HepG2 (cell line): ENCODE measurements at regions not wholly inside any gene's neighbourhood (a gene's known extent, or its start where the extent isn't known, plus 50 kb on each side); places are given as distances from the start of the nearest gene placed in this dataset.

Experiments used
- CEBPB ChIP-seq: IDR thresholded peaks from 2 replicates; pipeline ENCODE4 v1.6.1; 2011; ENCODE audit warnings: low read depth, low read length, improper control_type of control experiment, borderline replicate concordance
- E2F2 ChIP-seq: sonication (generic); formaldehyde crosslinking; IDR thresholded peaks from 2 replicates; pipeline ENCODE4 v1.4.0; 2020; ENCODE audit warnings: missing genetic modification reagents, borderline replicate concordance
- ELF1 ChIP-seq: sonication (generic); formaldehyde crosslinking; IDR thresholded peaks from 2 replicates; pipeline ENCODE4 v1.4.0; 2020; ENCODE audit warnings: missing genetic modification reagents
- FOXM1 ChIP-seq: sonication (generic); formaldehyde crosslinking; IDR thresholded peaks from 2 replicates; pipeline ENCODE4 v1.5.0; 2020; ENCODE audit warnings: missing genetic modification reagents
- KDM2A ChIP-seq: sonication (generic); formaldehyde crosslinking; IDR thresholded peaks from 2 replicates; pipeline ENCODE4 v1.4.0; 2020; ENCODE audit warnings: low read depth, missing genetic modification reagents, borderline replicate concordance
- LRRFIP1 ChIP-seq: sonication (generic); formaldehyde crosslinking; conservative IDR thresholded peaks from 2 replicates; pipeline ENCODE4 v1.4.0; 2020; ENCODE audit warnings: missing genetic modification reagents
- MIXL1 ChIP-seq: IDR thresholded peaks from 2 replicates; pipeline ENCODE4 v1.6.1; 2016
- MXD1 ChIP-seq: sonication (generic); formaldehyde crosslinking; IDR thresholded peaks from 2 replicates; pipeline ENCODE4 v1.4.0; 2020; ENCODE audit warnings: mild to moderate bottlenecking, missing genetic modification reagents
- NFYB ChIP-seq: sonication (generic); formaldehyde crosslinking; IDR thresholded peaks from 2 replicates; pipeline ENCODE4 v1.4.0; 2020; ENCODE audit warnings: missing genetic modification reagents
- NR2F2 ChIP-seq: IDR thresholded peaks from 2 replicates; pipeline ENCODE4 v1.6.1; 2012; ENCODE audit warnings: low read depth, inconsistent platforms, borderline replicate concordance
- RNF2 ChIP-seq: fragments of 450-650 bp; conservative IDR thresholded peaks from 2 replicates; pipeline ENCODE4 v1.6.1; 2016; ENCODE audit warnings: low read depth
- SMAD1 ChIP-seq: sonication (generic); formaldehyde crosslinking; IDR thresholded peaks from 2 replicates; pipeline ENCODE4 v1.4.0; 2020; ENCODE audit warnings: missing genetic modification reagents, low read depth, mild to moderate bottlenecking, borderline replicate concordance
- ZBTB38 ChIP-seq: sonication (generic); formaldehyde crosslinking; IDR thresholded peaks from 2 replicates; pipeline ENCODE4 v1.5.1; 2020; ENCODE audit warnings: mild to moderate bottlenecking, missing genetic modification reagents
- ZMAT5 ChIP-seq: sonication (generic); formaldehyde crosslinking; IDR thresholded peaks from 2 replicates; pipeline ENCODE4 v1.5.0; 2020; ENCODE audit warnings: mild to moderate bottlenecking, low read depth, missing genetic modification reagents, borderline replicate concordance
- ZNF142 ChIP-seq: sonication (generic); formaldehyde crosslinking; IDR thresholded peaks from 2 replicates; pipeline ENCODE4 v1.4.0; 2020; ENCODE audit warnings: missing genetic modification reagents
- ZNF251 ChIP-seq: sonication (generic); formaldehyde crosslinking; IDR thresholded peaks from 2 replicates; pipeline ENCODE4 v1.9.0; 2021; ENCODE audit warnings: mild to moderate bottlenecking, missing genetic modification reagents
- ZNF317 ChIP-seq: sonication (generic); formaldehyde crosslinking; IDR thresholded peaks from 2 replicates; pipeline ENCODE4 v1.5.0; 2020; ENCODE audit warnings: mild to moderate bottlenecking, missing genetic modification reagents
- ZNF333 ChIP-seq: sonication (generic); formaldehyde crosslinking; IDR thresholded peaks from 2 replicates; pipeline ENCODE4 v1.4.0; 2020; ENCODE audit warnings: mild to moderate bottlenecking, missing genetic modification reagents, borderline replicate concordance
- ZNF547 ChIP-seq: sonication (generic); formaldehyde crosslinking; IDR thresholded peaks from 2 replicates; pipeline ENCODE4 v1.5.1; 2020; ENCODE audit warnings: mild to moderate bottlenecking, missing genetic modification reagents
- ZNF552 ChIP-seq: sonication (generic); formaldehyde crosslinking; IDR thresholded peaks from 2 replicates; pipeline ENCODE4 v1.9.0; 2022; ENCODE audit warnings: missing genetic modification reagents, mild to moderate bottlenecking, borderline replicate concordance
- ZNF556 ChIP-seq: sonication (generic); formaldehyde crosslinking; IDR thresholded peaks from 2 replicates; pipeline ENCODE4 v1.4.0; 2020; ENCODE audit warnings: mild to moderate bottlenecking, missing genetic modification reagents, borderline replicate concordance

- no peak for TF ChIP-seq ZBTB38 (CRISPR knock-in tag)
- no peak for TF ChIP-seq ELF1 (CRISPR knock-in tag)
- no peak for TF ChIP-seq NFYB
- no peak for TF ChIP-seq LRRFIP1
- no peak for TF ChIP-seq SMAD1 (CRISPR knock-in tag)
- no peak for TF ChIP-seq ZNF547 (CRISPR knock-in tag)
- TF ChIP-seq E2F2 (CRISPR knock-in tag) = no peak
- TF ChIP-seq MIXL1 = 0 out of 2 replicates have a peak, but pooled peaks have one; percentile 18
- no peak for TF ChIP-seq ZNF556 (CRISPR knock-in tag)
- no peak for TF ChIP-seq ZNF552 (CRISPR knock-in tag)
- TF ChIP-seq ZMAT5 (CRISPR knock-in tag) = no peak
- no peak for TF ChIP-seq NR2F2
- no peak for TF ChIP-seq ZNF251 (CRISPR knock-in tag)
- TF ChIP-seq ZNF142 (CRISPR knock-in tag) = no peak
- 0 out of 2 replicates have a peak, but pooled peaks have one; percentile 27 for TF ChIP-seq ZNF333 (CRISPR knock-in tag)
- no peak for TF ChIP-seq CEBPB
- no peak for TF ChIP-seq FOXM1
- no peak for TF ChIP-seq MXD1
- TF ChIP-seq RNF2 = no peak
- TF ChIP-seq ZNF317 (CRISPR knock-in tag) = no peak
- TF ChIP-seq KDM2A (CRISPR knock-in tag) = peak; percentile 39; the same call in 1 of the 2 replicates
Observed at GRCh38 chr16:81170824-81171223, 67.7 kb upstream of the BCO1 start (continued).
